SK-N-DZ (cell line): ENCODE measurements at regions not wholly inside any gene's neighbourhood (a gene's known extent, or its start where the extent isn't known, plus 50 kb on each side); places are given as distances from the start of the nearest gene placed in this dataset.
"Not testable (repeated sequence)": the region's sequence is repeated elsewhere in the genome, so short reads cannot be mapped to it uniquely, and the experiment has no call there.

ENCODE experiments used
- DNase-seq: peaks from one replicate; pipeline ENCODE4 v3.0.0-alpha.2; 2015; ENCODE audit warnings: low spot score

DNA sequence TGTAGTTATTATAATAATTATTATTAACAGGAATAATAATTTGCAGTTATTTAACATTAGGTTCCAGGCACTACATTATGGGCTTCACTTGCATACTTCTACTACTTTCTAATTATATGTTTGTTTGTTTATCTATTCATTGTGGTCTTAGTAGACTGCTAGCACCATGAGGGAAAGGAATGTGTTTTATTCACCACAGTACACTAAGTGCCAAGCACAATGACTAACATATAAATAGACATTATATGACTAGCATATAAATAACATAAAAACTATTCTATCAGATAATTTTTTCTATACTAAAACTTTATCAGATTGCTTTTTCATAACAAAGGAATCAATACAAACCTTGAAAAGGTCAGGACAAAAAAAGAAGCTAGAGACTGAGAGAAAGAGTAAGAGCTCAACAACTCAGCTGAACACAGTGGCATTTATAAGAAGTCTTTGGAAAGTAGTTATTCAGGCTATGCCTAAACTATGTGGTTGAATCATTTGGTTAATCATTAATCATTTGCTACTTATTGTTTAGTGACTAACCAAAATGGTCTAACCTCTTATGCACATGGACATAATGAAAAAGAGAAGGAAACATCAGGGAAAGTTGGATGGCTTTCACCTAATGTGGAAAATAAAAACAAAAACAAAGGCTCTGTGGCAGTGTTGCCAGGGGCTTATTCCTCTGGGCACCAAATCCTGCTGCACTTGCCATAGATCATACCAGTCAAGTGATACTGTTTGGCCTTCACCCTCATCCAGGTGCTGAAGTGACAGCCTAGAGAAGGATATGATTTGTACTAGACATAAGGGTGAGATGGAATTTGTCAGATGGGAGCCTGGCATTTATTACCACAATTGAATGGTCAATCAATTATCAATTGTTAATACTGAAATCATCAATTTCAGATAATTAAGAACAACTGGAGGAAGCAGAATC, 174.9 kb downstream of the ETAA1 start:
- no peak for DNase-seq

DNA sequence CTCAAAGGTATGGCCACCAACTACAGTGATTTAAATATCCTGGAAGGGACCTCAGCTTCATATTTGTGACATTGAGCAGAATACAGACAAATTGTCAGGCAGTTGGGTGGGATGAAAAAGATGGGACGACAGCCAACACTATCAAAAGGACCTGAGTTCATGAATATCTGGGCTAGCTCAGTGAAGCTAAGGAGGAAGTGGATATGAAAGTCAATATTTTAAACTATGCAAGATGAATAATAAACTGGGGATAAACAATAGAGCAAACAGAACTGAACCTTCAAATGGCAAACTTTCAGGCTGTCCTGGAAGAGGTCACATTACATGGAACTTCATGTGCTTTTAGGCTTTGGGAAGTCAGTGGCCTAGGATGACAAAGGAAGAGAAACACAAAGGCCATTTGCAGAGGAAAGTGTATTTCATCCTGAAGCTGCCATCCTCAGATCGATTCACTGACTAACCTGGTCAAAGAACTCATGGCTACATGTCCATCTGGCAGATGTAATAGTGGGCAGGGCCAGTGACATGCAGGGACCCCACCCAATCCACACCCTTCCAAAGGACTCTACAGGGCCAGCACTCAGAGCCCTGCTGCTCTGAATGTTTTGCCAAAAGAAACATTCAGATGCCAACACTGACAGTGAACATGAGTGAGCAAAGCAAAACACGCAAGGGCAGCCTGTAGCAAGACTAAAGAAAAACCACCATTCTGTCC, 175.7 kb downstream of the ETAA1 start:
- DNase-seq, result no peak

DNA sequence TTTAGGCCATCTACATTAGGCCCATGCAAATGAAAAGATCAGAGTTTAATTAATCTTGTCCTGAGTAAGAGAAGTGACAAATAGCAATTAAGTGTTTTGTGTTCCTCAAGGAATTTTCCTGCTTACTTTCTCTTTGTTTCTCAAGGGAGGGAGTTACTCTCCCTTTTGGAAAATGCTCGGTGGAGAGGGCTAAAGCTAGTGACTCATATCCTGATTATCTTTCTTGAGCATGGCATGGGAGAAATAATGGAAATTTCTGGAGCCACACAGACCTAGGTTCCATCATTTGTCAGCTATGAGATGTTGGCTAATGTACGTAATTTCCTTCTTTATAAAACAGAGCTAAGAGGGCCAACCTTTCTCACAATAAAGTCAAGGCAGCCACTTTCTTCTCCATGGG, 177.1 kb downstream of the ETAA1 start:
- no peak for DNase-seq

DNA sequence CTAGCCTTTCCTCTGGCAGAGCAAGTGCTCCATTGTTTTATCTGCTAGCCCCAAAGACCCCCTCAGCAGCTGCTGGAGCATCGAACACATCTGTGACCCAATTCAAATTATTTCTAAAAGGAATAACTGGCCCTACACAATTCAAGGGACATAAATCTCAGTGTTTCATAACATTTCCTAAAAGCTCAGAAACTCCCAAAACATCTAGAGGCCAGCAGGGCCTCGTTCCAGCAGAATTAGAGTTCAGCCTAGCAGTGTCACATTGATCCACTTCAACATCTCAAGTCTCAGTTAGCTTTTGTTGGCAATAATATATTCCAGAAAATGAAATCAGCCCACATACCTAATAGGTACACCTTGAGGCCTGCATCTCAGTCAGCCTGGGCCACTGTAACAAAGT, 179.1 kb downstream of the ETAA1 start:
- DNase-seq, result no peak

DNA sequence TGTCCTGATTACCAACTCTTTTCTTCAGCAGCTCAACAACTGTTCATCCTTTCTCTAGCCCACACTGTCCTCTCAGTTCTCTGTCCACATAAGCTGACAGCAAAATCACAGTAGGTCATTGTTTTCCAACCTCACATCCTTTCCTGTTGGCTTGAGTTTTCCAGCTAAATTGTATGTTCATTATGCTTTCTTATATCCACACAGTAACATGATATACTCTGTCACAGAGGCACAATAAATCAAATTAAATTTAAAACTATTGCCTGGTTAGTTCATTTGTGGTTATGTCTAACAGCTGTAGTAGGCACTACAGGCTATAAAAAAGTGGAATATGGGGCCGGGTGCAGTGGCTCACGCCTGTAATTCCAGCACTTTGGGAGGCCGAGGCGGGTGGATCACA, 179.9 kb downstream of the ETAA1 start:
- no peak for DNase-seq

DNA sequence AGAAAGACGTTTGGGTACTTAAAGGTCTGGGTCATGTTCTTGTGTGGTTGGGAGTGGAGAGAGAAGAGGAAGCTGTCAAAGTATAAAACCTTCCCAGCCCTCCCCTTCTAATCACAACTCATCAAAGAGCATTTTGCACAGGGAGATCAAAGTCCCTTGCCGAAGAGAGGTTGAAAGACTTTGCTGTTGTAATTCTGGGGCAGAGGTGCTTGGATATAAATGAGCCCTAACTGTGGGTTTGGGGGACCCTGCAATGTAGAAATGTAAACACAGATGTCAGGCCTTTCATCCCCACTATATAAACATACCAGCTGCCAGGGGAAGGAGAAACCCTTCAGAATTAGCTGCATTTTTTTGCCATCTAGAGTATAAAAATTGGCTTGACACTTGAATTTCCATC, 182.1 kb downstream of the ETAA1 start:
- DNase-seq, result no peak

DNA sequence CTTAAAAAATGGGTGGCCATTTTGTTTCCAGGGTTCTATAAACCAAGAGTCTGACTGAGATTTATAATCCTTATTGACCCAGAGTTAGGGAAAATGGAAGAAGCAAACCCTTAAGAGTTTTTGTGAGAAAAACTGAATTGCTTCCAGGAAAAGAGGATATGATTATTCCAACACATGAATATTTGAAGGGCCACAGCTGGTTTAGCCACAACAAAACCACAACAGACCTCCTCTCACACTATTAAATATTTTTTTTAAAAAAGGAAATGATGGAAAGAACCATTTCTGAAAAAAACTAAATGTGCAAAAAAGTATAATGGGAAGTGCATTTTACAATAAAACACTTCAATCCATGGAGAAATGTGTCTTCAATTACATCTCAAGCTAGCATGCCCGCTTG, 182.7 kb downstream of the ETAA1 start:
- no peak for DNase-seq

DNA sequence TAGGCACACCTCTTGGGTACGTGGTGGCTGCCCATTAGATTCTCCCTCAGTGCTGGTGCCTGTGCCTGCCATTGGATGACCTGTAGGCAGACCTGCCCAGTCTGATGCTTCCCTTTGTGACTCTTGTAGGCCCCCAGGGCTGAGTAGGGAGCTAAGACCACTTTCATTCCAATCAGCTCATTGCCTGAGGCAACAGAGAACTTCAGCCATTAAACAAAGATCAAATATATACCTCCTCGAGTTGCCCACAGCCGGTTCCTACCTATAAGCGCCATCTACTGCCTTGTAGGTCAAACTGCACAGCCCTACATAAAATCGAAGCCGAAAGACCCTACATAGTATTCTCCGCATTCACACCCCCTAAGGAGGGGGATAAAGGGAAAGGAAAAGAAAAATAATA, 184.6 kb downstream of the ETAA1 start:
- no peak for DNase-seq

DNA sequence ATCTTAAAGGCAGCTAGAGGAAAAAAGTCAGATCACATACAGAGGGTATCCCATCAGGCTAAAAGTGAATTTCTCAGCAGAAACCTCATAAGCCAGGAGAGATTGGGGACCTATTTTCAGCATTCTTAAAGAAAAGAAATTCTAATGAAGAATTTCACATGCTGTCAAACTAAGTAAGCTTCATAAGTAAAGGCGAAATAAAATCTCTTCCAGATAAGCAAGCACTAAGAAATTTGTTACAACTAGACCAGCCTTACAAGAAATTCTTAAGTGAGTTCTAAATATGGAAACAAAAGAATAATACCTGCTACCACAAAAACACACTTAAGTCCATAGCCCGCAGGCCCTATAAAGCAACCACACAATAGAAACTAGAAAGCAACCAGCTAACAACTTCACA, 186.1 kb downstream of the ETAA1 start:
- DNase-seq, result no peak

DNA sequence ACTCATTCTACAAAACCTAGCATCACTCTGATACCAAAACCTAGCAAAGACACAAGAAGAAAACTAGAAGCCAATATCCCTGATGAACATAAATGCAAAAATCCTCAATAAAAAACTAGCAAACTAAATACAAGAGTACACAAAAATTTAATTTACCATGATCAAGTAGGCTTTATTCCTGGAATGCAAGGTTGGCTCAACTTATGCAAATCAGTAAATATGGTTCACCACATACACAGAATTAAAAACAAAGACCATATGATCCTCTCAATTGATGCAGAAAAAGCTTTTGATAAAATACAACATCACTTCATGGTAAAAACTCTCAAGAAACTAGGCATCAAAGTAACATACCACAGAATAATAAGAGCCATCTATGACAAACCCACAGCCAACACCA, 188.3 kb downstream of the ETAA1 start:
- DNase-seq, result no peak

DNA sequence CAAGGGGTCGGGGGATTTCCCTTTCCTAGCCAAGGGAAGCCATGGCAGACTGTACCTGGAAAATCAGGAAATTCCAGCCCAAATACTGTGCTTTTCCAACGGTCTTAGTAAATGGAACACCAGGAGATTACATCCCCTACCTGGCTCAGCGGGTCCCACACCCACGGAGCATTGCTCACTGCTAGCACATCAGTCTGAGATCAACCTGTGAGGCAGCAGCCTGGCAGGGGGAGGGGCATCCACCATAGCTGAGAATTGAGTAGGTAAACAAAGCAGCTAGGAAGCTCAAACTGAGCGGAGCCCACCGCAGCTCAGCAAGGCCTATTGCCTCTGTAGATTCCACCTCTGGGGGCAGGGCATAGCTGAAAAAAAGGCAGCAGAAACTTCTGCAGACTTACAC, 192.0 kb downstream of the ETAA1 start:
- not testable (repeated sequence) for DNase-seq

DNA sequence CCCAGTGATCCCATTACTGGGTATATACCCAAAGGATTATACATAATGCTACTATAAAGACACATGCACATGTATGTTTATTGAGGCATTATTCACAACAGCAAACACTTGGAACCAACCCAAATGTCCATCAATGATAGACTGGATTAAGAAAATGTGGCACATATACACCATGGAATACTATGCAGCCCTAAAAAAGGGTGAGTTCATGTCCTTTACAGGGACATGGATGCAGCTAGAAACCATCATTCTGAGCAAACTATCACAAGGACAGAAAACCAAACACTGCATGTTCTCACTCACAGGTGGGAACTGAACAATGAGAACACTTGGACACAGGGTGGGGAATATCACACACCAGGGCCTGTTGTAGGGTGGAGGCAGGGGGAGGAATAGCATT, 197.4 kb downstream of the ETAA1 start:
- DNase-seq, result not testable (repeated sequence)

DNA sequence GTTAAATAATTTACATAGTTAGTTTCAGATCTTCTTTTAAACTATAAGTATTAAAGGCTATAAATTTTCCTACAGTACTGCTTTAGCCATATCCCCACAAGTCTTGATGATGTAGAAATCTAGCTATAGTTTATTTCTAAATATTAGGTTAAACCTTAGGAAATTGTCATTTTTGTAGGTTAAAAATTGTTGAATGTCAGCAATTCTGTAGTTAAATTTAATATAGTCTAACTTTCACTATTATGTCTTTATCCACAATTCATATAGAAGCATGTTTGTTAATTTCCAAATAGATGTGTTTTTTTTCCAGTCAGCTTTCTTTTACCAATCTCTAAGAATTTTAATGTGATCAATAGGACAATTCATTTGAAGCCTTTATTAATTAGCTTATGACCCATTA, 199.7 kb downstream of the ETAA1 start:
- no peak for DNase-seq

DNA sequence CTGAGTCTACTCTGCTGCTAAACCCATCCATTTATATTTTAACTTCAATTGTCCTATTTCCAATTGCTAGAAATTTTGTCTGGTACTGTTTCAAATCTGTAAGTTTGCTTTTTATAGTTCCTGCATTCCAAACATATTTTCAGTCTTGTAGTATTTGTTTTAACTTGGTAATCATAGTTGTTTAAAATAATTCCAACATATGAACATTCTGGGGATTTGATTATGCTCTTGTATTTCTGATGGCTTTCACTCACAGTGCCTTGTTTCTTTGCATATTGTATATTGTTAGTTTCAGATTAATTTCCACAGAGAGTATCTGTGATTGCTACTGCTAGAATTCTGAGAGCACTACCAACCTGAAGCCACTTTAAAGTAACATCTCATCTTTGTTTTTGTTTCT, 202.4 kb downstream of the ETAA1 start:
- DNase-seq, result no peak

DNA sequence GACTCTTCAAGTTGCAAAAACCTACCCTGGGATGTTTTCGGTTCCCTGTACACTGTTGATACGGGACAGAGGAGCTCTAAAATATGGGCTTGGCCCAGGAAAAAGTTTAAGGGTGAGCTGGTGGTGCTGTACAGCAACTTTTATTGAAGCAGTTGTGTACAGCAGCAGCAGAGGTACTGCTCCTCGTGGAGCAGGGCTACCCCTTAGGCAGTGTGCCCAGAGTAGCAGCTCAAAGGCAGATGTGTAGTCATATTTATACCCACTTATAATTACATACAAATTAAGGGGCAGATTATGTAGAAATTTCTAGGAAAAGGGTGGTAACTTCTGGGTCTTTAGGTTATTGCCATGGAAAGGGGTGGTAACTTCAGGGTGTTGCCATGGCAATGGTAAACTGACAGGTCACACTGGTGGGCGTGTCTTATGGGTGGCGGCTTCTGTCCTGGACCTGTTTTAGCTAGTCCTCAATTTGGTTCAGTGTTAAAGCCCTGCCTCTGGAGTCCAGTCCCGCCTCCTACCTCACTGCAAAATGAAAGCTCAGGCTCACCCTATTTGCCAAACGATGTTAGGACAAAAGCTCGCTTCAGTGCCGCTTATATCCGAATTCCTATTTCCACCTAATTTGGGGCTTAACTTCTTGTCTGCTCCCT, 203.2 kb downstream of the ETAA1 start:
- no peak for DNase-seq

DNA sequence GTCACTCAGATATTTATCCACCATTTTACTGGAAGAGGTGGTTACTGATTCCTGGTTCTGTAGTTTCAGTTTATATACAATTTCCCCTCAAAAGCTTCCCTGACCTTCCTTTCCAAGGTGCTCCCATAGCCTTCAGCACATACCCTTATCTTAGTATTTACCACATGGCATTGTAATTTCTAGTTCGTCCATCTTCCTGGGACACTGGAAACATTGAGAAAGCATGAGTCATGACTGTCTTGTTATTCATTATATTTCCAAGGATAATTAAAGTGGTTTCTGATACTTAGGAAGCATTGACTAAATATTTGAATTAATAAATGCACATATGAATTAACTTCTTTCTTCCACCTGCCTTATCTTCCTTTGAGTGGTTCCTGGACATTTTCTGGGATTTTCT, 203.8 kb downstream of the ETAA1 start:
- DNase-seq, result no peak

DNA sequence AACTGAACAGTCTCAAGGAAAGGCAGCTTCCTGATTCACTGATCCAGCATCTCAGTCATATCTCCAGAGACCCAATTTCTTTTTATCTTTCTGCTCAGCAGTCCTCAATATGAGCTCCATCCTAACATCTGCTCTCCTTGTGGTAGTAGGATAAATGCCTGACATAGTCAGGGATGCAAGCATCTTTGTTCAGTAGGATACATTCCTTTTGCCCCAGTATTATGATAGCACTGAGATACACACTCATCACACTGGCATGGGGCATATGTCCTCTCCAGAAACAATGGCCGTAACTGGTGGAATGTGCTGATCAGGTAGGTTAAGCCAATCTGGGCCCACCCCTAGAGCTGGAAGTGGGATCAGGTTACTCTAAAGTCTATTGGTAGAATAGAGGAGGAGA, 207.2 kb downstream of the ETAA1 start:
- DNase-seq, result no peak

DNA sequence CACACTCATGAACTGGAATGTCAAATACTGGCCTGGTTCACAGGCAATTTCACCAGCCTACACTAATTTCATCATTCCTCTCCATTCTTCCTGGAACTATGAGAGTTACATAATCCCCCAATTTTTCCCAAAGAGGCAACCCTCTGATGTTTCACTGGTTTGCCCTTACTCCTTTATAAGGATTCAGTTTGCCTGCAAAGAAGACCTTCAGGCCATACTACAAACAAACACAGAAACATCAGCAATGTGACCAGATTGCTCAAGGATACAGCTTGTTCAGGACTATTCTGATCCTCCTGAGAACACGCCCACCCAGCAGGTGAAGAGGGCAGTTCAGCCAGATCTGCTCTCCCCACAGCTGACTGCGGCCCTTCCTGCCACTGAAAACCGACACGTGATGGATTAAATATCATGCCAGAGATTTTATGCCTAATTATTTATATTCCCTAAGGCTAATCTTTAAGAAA, 215.5 kb downstream of the ETAA1 start:
- DNase-seq, result no peak

DNA sequence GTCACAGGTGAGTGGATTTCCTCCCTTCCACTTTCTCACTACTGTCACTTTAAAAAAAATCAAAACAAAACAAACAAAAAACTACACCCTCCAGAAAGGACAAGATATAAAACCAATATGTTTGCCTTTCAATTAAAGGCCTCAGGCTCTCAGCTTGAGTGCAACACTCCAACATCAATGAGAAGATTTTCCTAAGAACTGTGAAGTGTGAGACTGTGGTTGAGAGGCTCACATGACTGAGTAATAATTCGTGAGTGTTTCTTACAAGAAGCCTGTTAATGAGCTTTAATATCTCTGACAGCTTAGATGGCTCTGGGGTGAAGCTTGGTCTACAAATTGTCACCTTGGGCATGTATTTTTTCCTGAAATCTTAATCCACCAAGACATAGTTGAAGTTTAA, 216.1 kb downstream of the ETAA1 start:
- DNase-seq, result no peak

DNA sequence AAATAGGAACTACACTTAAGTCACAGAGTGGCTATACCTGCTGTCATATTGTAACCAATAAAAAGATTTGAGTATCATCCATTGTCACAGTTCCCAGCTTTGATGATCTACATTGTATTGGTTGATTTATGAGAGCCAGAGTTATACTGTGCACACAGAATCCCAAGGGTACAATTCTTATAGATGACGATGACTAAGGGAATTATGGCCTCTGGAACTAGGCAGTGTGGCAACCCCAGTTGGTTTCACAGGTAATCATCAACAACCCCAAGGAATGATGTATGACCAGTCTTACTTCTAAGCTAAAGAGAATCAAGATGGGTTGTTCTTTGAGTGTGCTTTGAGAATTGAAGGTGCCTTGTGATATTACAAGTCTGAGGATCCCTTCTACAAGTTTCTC, 217.3 kb downstream of the ETAA1 start:
- no peak for DNase-seq

DNA sequence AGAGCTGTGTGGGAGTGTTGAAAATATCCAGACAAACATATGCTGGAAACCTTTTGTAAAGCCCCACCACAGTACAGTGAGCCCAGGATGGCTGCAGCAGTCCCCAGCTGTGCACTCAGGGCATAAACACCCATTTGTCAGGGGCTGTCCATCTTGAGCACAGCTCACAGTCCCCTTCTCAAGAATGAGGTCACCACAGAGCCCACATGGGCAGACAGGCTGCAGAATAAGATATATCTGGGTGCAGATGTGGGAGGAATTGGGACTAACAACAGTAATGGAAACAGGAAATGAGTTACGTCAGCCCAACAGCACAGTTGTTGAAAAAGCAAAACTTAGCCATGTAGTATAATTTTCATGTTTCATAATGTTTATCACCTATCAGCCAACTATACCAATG, 219.6 kb downstream of the ETAA1 start:
- no peak for DNase-seq

DNA sequence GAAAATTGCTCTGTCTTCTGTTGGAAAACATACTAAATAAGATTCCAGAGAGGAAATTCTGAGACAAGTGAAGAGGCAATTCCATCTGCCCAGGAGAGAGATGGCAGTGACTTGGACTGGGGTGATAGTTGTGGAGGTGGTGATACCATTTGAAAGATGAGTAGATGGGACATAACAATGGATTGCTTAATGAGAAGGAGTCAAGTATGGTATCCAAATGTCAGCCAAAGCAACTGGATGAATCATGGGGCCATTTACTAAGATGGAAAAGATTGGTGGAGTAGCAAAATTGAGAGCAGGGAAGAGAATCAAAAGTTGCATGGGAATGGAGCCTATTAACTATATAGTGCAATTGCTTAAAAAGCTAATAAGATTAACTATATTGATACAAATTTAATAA, 222.1 kb downstream of the ETAA1 start:
- DNase-seq, result no peak
